GM19467 (cell line): ENCODE measurements at regions not wholly inside any gene's neighbourhood (a gene's known extent, or its start where the extent isn't known, plus 50 kb on each side); places are given as distances from the start of the nearest gene placed in this dataset.
"Not testable (repeated sequence)": the region's sequence is repeated elsewhere in the genome, so short reads cannot be mapped to it uniquely, and the experiment has no call there.

ENCODE experiments used
- ATAC-seq: cut with Tn5 transposase; IDR thresholded peaks from one replicate; pipeline ENCODE4 v1.9.1; 2021; ENCODE audit warnings: mild to moderate bottlenecking, moderate library complexity; ENCODE audit not compliant: unreplicated experiment

- no peak for ATAC-seq
These were observed 84.2 kb upstream of the GOLGA6L4 start for GRCh38 chr15:84151205-84151931.

DNA sequence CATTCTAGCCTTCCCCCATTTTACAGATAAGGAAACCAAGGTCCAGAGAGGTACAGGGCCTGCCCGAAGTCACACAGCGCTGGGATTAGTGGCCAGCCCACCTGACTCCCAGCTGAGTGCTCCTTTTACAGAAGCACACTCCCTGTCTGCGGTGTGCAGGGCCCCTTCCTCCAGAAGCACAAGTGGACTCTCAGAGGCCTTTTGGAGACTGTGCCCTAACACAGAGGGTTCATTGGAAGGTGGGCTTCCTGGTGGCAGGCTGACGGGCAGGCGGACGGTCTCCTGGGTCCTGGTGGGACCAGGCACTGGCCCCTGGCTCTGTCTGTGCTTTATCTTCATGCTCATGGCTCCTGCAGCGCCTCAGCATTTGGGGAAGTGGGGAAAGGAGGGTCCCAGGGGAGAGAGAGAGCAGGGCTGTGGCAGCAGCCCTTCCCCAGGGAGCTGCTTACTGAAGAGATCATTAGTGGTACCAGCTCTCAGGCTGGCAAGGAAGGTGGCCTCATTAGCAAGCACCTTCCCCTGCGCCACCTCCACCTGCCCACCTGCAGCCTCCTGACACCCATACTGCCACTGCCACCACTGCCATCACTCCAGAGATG lies 83.1 kb upstream of the GOLGA6L4 start:
- ATAC-seq = not testable (repeated sequence)

DNA sequence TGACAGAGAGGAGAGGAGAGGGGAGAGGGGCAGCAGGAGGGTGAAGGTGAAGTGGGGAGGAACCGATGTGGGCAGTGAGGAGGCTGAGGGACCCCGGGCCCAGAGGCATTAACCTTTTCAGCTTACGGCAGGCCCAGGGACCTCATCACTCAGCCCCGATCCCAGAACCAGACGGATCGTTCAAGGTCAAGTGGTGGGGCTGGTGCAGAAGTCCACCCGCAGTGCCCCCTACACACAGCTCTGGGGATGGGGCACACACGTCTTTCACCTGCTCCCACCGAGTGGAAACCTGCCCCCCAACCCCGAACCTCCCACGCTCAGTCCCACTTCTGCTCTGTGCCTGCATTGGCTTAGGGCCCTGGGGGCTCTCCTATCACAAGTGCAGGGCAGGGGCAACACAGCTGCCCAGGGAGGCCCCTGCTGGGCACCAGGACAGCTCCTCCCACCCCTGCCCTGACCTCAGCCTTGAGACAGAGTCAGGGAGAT lies 81.9 kb upstream of the GOLGA6L4 start:
- not testable (repeated sequence) for ATAC-seq

GRCh38 chr15:84154314-84154713 lies 81.3 kb upstream of the GOLGA6L4 start:
- not testable (repeated sequence) for ATAC-seq

- not testable (repeated sequence) for ATAC-seq
These were observed 80.8 kb upstream of the GOLGA6L4 start for GRCh38 chr15:84154787-84155186.

DNA sequence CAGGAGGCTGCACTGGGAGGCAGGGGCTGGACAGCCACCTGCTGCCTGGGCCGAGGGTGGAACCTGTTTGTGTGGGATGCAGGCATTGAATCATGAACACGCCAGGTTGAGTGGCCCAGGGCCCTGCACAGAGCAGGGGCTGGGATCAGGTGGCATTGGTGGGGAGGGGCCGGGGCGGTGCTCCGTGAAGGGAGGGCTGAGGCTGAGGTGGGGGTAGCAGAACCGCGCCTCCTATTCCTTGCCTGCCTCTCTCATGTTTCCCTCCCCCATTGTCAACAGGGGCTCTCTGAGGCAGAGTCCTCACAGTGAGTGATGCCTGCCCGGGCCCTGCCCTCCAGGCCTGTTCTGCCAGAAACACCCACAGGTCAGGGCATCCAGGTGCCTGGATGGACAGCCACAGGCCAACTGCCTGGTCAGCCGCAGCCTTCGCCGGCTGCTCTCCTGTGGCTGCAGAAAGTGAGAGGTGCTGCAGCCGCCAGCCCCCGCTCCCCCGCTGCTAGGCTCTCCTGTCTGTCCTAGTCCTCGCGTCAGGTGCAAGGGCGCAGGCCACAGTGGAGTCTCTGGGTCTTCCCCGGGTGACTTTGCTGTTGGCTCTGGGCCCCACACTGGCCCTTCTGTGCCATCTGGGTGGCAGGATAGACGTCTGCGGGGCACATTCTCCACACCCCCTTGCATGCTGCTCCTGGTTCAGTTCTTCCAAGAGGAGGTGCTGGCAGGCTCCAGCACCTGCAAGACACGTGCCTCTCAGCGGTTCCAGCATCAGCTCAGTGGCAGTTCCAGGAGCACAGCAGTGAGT lies 79.6 kb upstream of the GOLGA6L4 start:
- ATAC-seq = not testable (repeated sequence)

DNA sequence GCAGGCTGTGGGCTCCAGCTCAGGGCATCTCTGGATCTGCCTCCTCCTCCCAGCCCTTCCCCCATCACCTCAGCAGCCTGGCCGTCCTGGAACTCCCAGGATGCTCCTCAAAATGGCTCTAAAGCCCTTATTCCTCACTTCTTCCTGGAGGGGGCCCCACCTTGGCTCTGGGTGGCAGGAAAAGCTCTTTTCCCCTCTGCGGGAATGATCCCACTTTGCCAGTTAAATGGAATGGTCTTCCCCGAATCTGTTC lies 79.1 kb upstream of the GOLGA6L4 start:
- ATAC-seq = not testable (repeated sequence)

- ATAC-seq = not testable (repeated sequence)
These were observed 78.4 kb upstream of the GOLGA6L4 start for GRCh38 chr15:84157056-84157632.

DNA sequence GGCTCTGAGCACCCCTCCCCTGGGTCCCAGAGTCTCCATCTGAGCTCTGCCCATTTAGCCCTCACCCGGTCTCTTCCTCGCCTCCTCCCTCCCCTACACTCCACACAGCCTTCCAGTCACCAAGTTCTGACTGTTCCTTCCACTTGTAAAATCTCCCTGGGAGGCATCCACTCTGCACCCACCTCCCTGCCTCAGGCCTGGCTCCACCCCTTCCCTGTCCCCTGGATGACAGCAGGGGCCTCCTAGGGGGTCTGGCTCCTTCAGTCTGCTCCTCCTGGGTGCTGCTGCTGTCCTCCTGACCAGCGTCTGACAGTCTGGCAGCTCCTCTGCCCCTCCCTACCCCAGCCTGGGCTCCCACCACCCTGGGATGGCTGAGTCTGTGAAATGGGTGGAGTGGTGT lies 77.7 kb upstream of the GOLGA6L4 start:
- not testable (repeated sequence) for ATAC-seq

GRCh38 chr15:84159346-84160269 lies 76.0 kb upstream of the GOLGA6L4 start:
- not testable (repeated sequence) for ATAC-seq

DNA sequence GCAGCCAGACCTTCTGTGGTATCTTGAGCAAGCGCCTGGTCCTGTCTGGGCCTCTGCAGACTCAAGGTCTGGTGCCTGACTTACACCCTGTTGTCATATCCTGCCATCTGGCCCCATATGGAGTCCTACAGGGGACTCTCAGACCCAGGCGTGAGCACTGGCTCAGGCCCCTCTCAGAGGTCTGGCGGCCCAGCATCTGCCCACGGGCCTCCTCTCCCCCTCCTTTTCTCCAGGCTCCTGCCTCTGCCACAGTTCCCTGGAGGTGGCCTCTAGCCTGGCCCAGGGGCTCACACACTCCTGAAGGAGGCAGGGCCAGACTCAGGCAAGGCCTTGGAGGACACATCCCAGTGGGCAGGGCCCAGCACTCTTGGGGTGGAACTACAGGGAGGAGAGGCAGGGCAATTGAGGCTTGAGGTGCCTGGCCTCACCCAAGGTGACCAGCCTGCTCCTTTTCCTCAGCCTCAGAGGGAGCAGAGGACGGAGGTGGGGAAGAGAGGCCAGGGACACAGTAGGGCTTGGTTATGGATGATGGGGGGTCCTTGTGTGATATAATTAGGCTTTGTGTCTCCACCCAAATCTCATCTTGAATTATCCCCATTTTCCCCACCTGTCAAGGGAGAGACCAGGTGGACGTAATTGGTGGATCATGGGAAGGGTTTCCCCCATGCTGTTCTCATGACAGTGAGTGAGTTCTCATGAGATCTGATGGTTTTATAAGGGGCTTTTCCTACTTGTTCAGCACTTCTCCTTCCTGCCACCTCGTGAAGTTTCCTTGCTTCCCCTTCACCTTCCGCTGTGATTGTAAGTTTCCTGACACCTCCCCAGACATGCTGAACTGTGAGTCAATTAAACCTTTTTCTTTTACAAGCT lies 70.9 kb upstream of the GOLGA6L4 start:
- not testable (repeated sequence) for ATAC-seq

- not testable (repeated sequence) for ATAC-seq
These were observed 65.5 kb upstream of the GOLGA6L4 start for GRCh38 chr15:84170029-84170428.

DNA sequence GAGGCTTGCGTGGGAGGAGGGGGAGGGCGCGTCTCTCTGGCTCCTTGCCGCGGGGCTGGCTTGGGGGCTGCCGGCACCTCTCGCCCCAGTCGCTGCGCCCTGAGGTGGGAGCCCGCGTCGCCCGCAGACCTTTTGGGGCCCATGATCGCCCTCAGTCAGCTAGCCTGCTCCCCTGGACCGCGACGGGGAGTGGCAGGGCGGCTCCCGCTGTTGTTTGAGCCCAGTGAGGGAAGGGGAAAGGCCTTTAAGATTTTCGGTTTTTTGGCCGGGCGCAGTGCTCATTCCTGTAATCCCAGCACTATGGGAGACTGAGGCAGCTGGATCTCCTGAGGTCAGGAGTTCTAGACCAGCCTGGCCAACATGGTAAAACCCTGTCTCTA lies 62.4 kb upstream of the GOLGA6L4 start:
- ATAC-seq = not testable (repeated sequence)
